Putamen (tissue), 1 donor: ENCODE measurements at regions not wholly inside any gene's neighbourhood (a gene's known extent, or its start where the extent isn't known, plus 50 kb on each side); places are given as distances from the start of the nearest gene placed in this dataset.

Source experiments
- DNase-seq: peaks from one replicate; pipeline ENCODE4 v3.0.0-alpha.2; 2016; ENCODE audit warnings: low spot score

DNA sequence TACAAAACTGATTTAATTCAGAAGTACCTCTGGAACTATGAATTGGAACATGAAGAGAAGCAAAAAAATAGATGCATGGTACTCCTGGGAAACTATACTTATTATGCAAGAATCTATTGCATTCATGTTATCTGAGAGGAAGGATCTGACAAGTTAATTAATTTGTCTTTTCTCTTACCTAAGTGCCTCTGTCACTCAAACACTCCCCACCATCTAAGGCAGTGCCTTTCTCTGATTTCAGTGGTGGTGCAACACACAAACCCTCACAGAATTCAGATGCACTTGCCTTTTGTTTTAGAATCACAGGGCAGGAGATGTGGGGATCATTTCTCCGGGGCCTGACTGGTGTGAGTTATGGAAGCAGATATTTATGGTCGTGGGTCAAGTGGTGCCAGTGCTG, 52.5 kb upstream of the C9orf72 start:
- DNase-seq, result peak; percentile 59

DNA sequence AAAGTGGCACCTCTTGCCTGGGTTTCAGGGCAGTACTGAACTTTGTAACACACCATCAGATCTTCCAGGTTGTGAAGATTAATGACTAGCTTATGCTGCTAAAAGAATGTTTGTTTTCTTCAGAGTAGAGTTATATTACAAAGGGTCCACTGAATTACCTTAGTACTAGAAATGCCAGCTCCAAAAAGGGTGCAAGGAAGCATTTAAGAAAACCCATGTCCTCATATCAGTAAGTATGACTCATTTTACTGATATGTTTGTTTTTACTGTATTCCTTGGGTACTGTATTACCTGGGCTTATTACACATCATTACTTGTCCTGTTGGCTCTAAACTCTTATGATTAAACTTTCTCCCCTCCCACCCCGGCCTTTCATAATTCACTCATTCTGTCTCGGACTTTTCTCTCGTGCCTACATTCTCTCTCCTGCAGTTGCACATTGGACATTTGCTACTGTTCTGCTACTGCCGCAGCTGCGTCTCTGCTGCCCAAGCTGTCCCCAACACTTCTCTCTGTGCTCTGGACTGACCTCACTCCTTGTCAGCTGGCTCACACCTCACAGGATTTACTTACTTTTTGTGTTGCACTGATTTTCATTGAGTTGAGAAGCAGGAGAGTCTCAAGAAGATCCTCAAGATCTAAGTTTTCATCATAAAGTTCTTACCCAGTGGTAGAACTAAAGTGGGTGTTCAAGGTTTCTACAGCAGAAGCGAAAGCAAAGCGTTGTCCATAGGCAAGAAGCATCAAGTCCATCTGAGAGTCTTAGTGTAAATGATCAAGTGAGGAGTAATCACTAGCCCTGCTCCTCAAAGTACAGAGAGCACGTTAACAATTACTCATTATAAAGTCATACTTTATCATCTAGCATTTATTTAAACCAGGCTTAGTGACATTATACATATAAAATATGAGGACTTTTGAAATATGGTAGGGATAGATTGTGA, 53.2 kb upstream of the C9orf72 start:
- no peak for DNase-seq

DNA sequence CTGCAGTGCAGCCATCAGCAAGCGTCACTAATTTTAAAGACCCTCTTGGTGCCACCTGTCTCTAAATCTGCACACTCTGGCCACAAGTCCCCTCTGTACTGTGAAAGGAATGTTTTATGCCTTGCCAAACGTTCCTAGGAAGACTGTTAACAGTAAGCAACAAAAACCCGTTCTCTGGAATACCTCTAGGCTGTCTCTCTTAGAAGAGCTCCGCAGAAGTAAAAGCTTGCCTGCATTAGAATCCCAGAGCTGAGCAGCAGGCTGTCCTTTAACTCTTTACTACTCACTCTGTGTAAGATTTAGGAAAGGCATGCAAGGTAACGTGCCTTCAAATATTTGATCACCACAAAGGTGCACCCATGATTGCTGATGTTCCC, 53.9 kb upstream of the C9orf72 start:
- DNase-seq, result no peak

DNA sequence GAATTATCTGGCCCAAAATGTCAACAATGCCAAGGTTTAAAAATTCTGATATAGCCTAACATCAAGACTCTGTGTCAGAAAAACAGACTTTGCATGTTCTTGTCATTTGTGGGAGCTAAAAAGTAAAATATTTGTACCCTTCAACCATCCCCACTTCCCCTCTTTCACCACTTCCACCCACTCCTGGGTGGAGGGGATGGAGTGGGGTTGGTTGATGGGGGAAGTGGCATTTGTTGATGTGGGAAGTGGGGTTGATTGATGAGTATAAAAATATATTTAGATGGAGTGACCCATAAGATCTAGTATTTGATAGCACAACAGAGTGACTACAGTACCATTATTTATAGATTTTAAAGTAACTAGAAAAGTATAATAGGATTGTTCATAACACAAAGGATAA, 55.0 kb upstream of the C9orf72 start:
- no peak for DNase-seq

DNA sequence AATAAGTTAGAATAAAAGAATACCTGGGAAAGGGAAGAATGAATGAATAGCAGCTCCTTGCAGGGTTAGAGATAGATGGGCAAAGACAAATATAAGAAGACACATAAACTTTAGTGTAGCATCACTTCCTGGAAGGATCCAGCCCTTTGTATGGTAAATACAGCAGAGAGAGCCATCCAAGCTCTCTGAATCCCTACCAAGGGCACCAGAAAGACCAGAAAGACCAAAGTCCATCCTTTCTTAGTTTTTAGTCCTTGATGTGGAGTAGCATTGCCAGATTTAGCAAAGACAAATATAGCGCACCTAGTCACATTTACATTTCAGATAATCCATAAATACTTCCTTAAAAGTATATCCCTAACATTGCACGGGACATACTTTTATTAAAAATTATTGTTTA, 56.1 kb upstream of the C9orf72 start:
- DNase-seq, result no peak

DNA sequence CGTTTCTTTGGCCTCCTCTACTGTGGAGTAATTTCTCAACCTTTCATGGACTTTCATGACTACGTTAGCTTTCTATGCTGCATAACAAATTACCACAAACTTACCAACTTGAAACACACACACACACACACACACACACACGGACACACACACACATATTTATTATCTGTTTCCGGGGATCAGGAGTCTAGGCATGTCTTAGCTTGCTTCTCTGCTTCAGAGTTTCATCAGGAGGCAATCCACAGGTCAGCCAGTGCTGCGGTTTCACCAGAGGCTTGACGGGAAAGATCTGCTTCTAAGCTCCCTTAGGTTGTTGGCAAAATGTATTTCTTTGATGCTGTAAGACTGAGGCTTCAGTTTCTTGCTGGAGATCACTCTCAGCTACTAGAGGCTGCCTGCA, 59.0 kb upstream of the C9orf72 start:
- DNase-seq, result no peak

DNA sequence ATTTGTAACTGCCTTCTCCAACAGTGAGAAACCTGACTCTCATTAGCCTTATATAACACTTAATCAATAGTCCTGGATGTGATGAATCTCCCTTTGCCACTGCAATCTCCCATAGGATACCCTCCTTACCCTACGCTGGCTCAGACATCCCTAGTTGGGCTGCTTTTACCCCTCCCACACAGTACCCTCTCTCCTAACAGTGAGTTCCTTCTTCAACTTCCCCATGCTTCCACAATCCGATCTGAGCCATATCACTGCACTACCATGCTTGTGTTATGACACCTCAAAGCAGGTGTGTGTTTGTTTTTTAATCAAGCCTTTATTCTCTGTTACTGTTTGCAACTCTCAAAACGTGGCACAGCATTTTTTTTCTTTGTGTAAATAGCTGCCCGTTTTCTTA, 60.5 kb upstream of the C9orf72 start:
- no peak for DNase-seq

DNA sequence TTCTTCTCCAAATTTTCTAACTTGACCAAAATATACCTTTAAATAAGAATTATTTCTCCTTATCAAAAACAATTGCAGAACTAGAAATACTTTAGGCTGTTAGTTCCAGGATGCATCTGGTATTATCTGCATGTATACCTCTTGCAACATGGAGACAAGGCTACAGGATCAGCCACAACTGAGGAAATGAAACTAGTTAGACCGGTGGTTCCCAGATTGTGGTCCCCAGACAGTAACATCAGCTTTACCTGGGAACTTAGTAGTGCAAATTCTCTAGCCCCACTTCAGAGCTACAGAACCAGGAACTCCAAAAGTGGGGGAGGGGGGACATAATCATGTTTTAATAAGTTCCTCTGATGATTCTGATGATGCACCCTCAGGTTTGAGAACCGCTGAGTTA, 61.6 kb upstream of the C9orf72 start:
- DNase-seq, result no peak

DNA sequence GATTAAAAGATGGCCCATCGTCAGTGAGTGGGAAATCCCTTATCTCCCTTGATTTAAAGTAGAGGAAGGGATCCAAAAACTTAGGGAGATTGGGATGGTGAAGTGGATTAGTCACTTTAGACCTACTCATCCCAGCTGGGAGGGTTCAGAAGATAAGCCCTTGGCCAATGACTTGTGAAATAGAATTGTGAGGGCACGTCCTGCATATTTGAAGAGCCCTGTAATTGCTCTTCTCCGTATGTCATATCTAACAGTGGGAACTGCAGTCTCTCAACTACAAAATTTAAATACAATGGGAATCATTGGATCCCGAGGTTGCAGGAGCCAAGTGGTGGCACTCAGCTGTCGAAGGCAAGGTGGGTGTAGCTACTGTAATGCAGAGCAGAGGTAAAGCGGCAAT, 65.4 kb upstream of the C9orf72 start:
- DNase-seq, result no peak

DNA sequence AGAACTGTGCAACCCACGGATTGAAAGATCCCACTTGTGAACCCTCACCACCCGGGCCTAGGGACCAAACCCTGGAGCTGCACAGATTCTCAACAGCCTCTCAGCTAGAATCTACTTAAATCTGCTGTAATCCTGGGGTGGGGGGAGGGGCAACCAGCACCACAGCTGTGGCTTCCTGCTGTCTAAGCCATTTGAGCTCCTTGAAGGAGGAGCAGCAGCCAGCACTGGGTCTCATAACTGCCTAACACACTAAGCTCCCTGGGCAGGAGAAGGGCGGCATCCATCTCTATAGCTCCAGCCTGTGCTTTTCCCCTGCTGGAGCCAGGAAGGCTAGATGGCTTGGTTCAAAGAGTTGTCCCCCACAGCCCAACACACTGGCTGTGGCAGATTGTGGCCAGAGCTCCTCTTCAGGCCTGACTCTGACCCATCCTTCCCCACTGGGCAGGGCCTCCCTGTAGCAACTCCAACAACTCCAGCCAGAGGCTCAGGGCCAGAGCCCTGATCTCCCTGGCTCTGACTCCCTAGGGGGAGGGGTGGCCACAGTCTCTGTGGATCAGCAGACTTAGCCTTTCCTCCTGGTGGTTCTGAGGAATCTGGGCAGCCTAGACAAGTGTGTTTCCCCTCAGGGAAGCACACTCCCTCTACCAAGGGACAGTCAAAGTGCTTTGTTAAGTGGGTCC, 72.0 kb upstream of the C9orf72 start:
- DNase-seq, result no peak

DNA sequence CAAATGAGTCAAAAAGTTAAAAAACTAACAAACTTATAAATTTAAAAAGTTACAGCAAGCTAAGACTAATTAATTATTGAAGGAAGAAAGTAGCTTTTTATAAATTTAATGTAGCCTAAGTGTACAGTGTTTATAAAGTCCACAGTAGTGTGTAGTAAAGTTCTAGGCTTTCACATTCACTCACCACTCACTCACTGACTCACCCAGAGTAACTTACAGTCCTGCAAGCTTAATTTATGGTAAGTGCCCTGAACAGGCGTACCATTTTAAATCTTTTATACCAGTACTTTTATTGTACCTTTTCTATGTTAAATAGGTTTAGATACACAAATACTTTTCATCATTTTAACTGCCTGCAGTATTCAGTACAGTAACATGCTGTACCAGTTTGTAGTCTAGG, 80.0 kb upstream of the C9orf72 start:
- no peak for DNase-seq

DNA sequence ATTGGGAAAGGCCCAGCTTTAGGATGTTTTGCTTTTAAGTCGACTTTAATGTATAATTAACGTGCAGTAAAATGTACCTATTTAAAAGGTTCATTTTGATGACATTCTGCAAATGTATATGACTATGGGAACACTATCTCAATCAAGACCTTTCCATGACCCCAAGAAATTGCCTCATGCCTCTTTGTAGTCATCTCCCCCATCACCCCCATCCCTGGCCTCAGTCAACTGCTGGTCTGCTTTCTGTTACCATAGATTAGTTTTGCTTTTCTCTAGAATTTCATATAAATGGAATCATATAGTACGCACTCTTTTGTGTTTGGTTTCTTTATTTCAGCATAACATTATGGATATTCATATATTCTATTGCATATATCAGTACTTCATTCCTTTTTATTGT, 80.7 kb upstream of the C9orf72 start:
- no peak for DNase-seq

DNA sequence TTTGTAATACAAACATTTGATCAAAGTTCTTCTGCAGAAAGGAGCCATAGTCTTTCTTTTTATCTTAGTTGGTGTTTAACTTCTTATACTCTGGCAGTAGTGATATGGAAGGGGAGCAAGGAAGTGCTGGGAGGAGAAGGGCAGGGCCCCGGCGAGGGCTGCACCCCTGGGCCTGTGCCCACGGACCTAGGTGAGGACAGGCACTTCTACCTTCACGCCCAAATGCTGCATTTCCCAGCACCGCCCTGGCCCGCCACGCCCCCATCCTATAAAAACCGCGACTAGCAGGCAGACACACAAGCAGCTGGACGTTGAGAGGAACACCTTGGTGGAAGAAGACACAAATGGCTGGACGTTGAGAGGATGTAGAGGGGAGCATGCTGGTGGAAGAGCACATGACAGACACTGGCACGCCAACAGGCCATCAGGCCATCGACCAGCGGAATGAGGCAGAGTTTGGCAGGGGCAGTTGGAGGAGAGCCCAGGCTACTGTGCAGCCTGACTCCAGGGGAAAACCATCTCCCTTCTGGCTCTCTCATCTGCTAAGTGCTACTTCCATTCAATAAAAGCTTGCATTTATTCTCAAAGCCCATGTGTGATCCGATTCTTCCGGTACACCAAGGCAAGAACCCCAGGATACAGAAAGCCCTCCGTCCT, 81.5 kb upstream of the C9orf72 start:
- DNase-seq, result peak; percentile 20

DNA sequence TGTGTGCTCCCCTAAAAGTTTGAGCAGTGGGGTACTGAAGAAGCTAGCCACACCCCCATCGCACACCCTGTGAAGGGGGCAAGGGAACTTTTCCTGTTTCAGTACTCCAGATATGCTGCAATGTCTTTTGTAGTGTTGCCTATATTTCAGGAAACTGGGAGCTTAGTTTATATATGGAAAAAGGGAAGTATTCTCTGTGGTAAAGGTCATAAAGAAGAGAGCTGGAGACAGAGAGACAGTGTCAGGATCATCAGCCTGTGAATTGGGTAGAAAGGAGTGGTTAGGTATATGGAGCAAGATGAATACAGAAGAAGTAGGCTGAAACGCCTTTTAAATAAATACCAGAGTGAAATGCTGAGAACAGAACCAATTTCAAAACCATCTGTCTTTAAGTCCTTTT, 82.2 kb upstream of the C9orf72 start:
- DNase-seq, result no peak

DNA sequence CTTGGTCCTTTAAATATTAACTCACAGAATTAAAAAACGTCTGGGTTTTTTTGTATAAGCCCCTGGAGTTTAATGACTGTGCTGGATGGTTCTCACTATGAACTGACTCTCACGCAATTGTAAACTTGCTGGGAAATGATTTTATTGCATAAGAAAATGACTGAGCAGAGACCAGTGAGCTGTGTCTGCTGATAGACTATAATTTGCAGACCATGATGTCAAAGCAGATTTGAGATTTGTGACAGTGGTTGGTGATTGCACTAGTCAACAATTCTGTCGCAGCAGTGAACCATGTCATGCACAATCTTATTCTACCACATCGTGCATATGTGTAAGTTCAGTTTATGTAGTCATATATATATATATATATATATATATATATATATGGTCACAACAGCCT, 85.7 kb upstream of the C9orf72 start:
- no peak for DNase-seq

DNA sequence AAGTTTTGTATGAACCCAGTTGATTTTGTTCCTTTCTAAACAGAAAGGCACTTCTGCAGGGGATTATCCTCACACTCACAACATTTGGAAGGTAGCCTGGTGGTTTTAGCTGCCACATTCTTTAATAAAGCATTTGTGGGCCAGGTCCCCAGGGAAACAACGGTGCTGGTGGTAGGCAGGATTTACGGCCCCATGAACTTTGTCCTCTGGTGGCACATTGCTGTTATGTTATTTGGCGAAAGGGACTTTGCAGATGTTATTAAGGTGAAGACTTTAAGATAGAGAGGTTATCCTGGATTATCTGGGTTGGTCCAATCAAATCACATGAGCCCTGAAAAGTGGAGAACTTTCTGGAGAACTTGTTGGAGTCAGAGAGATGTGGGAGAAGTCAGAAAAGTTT, 86.3 kb upstream of the C9orf72 start:
- DNase-seq, result no peak

DNA sequence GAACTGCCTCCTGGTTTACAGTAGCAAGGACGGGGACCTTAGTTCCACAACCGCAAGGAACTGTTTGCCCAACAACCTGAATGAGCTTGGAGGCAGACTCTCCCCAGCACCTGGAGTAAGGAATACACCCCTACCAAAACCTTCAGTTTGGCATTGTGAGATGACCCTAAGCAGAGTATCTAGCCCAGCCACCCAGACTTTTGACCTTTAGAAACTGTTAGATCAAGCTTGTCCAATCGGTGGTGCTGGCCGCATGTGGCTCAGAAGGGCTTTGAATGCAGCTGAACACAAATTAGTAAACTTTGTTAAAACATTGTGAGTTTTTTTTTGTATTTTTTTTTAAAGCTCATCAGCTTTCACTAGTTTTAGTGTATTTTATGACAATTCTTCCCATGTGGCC, 86.9 kb upstream of the C9orf72 start:
- DNase-seq, result no peak

DNA sequence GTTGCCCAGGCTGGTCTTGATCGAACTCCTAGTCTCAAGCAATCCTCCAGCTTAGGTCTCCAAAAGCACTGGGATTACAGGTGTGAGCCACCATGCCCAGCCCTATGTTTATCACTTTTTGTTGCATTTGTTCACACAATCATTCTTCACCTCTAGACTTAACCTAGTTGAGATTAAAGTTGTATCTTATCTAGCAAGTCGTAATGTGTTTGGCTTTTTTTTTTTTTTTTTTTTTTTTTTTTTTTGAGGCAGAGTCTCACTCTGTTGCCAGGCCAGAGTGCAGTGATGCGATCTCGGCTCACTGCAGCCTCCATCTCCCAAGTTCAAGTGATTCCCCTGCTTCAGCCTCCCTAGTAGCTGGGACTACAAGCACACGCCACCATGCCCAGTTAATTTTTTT, 90.2 kb upstream of the C9orf72 start:
- no peak for DNase-seq

DNA sequence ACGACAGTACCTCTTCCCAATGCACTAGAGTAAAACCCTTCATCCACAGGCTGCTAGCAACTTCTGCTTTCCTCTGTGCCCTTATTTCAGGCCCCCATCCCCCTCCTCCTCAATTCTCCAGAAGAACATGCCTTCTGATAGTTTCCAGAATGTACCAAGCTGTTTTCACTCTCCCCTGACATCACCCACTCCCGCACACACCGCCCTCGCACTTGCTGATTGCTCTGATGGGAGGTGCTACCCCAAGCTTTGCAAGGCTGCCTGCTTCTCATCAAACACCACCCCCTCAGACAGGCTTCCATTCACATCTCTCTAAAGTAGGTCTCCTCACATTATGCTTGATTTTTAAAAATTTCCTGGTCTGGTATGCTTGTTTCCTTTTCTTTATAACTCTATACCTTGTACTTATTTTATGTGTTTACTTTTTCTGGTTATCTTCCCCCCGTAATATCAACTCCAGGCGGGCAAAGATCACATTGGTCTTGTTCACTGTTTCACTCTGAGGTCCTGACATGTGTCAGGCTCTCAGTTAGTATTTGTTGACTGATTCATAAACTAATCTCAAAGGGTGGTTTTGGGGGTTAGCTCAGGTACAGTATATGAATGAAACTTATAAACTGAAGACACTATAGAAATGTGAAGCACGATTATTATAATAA, 91.0 kb upstream of the C9orf72 start:
- peak; percentile 81 for DNase-seq

DNA sequence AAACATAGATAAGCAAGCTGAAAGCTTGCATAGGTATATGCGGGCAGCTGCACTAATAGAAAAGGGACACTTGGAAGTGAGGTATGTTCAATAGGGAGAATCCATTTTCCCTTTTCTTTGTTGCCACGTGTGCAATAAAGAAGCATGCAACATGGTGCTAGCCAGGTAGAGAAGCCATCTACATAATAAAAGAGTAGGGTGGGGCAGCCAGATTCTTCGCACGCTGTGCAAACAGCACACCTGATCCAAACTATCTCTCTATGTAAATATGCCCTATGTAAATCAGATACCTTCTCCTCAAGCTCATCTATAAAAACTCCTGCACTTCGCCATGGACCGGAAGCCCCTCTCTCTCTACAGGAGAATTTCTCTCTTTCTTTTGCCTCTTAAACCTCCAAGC, 91.9 kb upstream of the C9orf72 start:
- no peak for DNase-seq

DNA sequence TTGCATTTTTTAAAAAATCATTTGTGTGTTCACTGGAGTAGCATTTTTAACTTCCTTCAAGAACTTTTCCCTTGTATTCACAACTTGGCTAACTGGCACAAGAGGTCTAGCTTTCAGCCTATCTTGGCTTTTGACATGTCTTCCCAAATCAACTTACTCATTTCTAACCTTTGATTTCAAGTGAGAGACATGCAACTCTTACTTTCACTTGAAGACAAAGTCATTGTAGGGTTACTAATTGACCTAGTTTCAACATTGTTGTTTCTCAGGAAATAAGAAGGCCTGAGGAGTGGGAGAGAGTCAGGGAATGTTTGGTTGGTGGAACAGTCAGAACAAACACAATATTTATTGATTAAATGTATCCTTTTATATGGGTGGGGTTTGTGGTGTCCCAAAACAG, 95.0 kb upstream of the C9orf72 start:
- no peak for DNase-seq

DNA sequence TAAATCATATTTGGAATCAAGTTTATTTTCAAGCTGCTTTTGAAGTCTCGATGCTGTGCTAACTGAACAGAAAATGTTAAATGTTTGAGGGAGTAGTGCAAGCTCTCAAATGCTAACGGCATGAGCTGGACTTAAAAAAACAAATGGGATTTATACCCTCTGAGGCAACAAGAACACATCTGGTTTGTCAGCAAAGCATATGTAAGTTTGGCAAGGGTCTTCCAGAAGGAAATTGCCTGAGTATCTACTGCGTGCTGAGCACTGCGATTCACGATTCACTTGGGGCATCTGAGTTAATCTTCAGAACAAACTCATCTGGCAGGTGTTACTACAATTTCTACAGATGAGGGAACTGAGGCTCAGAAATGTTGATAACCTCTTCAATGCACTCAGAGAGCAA, 98.4 kb upstream of the C9orf72 start:
- no peak for DNase-seq

DNA sequence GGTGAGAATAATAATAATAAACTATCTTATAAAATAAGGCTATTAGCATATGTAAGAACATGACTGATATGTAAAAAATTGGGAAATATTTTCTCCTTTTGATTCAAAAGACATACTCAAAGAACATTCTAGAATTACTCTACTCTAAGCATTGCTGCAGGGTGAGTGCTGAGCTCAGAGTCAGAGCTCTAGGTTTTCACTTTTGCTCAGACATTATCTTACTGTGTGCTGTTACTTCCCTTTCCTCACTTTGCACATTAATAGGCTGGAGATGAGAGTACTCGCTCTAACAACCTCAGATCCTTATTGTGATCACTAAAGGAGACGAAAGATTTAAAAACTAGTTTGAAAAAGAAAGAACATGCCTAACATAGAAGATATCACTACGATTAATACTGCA, 99.4 kb upstream of the C9orf72 start:
- no peak for DNase-seq
